IMR-90 (cell line): ENCODE measurements at regions not wholly inside any gene's neighbourhood (a gene's known extent, or its start where the extent isn't known, plus 50 kb on each side); places are given as distances from the start of the nearest gene placed in this dataset.

ENCODE experiments used
- ATAC-seq: fragments of 200-7000 bp; cut with Tn5 transposase; 2 replicates; pipeline ENCODE4 v1.9.1; 2020; ENCODE audit warnings: low read depth, mild to moderate bottlenecking, moderate library complexity
- BruUV-seq: library from RNA; stranded (reverse); fragments of 400-500 nt; replicated peaks from 2 replicates; lab custom pipeline; 2021; lab: Mats Ljungman, UMichigan
- CTCF ChIA-PET: fragments of 300-600 bp; formaldehyde crosslinking; extraction: SDS; loops from one replicate; lab custom pipeline; 2021; ENCODE audit warnings: antibody characterized with exemption; lab: Yijun Ruan, JAX
- POLR2A ChIA-PET: fragments of 300-600 bp; sonication (Branson Sonifier 250); formaldehyde crosslinking; loops from one replicate; lab custom pipeline; 2022; ENCODE audit warnings: antibody characterized with exemption; ENCODE audit not compliant: unreplicated experiment; lab: Charles Lee
- DNase-seq: peaks from one replicate; pipeline ENCODE4 v3.0.0; 2013
- H2AFZ ChIP-seq: replicated peaks from 2 replicates; pipeline ENCODE3; 2013; ENCODE audit warnings: low read length, mild to moderate bottlenecking; ENCODE audit not compliant: poor library complexity
- H2AK5ac ChIP-seq: 2 replicates; pipeline ENCODE4 v1.6.1; 2013; ENCODE audit warnings: low read depth, low read length, inconsistent platforms
- H2AK9ac ChIP-seq: replicated peaks from 2 replicates; pipeline ENCODE3; 2013; ENCODE audit warnings: mild to moderate bottlenecking, low read depth, low read length, moderate library complexity; ENCODE audit not compliant: poor library complexity
- H2BK120ac ChIP-seq: 2 replicates; pipeline ENCODE4 v1.6.1; 2013; ENCODE audit warnings: low read depth, low read length, inconsistent platforms
- H2BK15ac ChIP-seq: 3 replicates; pipeline ENCODE4 v1.6.1; 2013; ENCODE audit warnings: low read depth, low read length, inconsistent platforms
- H2BK20ac ChIP-seq: 2 replicates; pipeline ENCODE4 v1.6.1; 2013; ENCODE audit warnings: low read depth, mild to moderate bottlenecking, inconsistent platforms, low read length, moderate library complexity
- H2BK5ac ChIP-seq: 2 replicates; pipeline ENCODE4 v1.6.1; 2013; ENCODE audit warnings: mild to moderate bottlenecking, low read depth, low read length, inconsistent platforms; ENCODE audit not compliant: poor library complexity, severe bottlenecking
- H3K14ac ChIP-seq: replicated peaks from 2 replicates; pipeline ENCODE4 v1.6.1; 2013; ENCODE audit warnings: low read depth, low read length, inconsistent platforms
- H3K18ac ChIP-seq: 2 replicates; pipeline ENCODE4 v1.6.1; 2013; ENCODE audit warnings: low read depth, low read length, control low read depth
- H3K23ac ChIP-seq: 2 replicates; pipeline ENCODE4 v1.6.1; 2013; ENCODE audit warnings: low read depth, low read length, inconsistent platforms
- H3K27ac ChIP-seq: 2 replicates; pipeline ENCODE4 v1.5.1; 2013; ENCODE audit warnings: mild to moderate bottlenecking, control low read depth, low read length; ENCODE audit not compliant: insufficient read depth
- H3K27me3 ChIP-seq: 2 replicates; pipeline ENCODE4 v1.6.1; 2013; ENCODE audit warnings: low read length; ENCODE audit not compliant: control insufficient read depth, insufficient read depth
- H3K36me3 ChIP-seq: 2 replicates; pipeline ENCODE4 v1.6.1; 2013; ENCODE audit warnings: low read length, mixed read lengths; ENCODE audit not compliant: control insufficient read depth, insufficient read depth
- H3K4ac ChIP-seq: 2 replicates; pipeline ENCODE4 v1.6.1; 2013; ENCODE audit warnings: low read depth, low read length, inconsistent platforms
- H3K4me1 ChIP-seq: 2 replicates; pipeline ENCODE4 v1.6.1; 2013; ENCODE audit warnings: low read length, mixed read lengths; ENCODE audit not compliant: control insufficient read depth, insufficient read depth
- H3K4me2 ChIP-seq: 2 replicates; pipeline ENCODE4 v1.6.1; 2013; ENCODE audit warnings: low read depth, mild to moderate bottlenecking, control low read depth, low read length, moderate library complexity
- H3K4me3 ChIP-seq: 2 replicates; pipeline ENCODE4 v1.5.1; 2013; ENCODE audit warnings: low read depth, mild to moderate bottlenecking, control low read depth, low read length, moderate library complexity; ENCODE audit not compliant: insufficient read depth
- H3K56ac ChIP-seq: 2 replicates; pipeline ENCODE4 v1.6.1; 2013; ENCODE audit warnings: low read length, inconsistent platforms; ENCODE audit not compliant: insufficient read depth; ENCODE audit errors: extremely low read depth
- H3K79me1 ChIP-seq, 2 experiments: 2 replicates each; pipeline ENCODE4 v1.6.1; 2013; ENCODE audit warnings: low read length in 2 of 2, inconsistent platforms in 1 of 2, low read depth in 1 of 2
- H3K9ac ChIP-seq: 2 replicates; pipeline ENCODE4 v1.6.1; 2013; ENCODE audit warnings: low read depth, low read length, control low read depth
- H3K9me1 ChIP-seq: 2 replicates; pipeline ENCODE4 v1.6.1; 2013; ENCODE audit warnings: low read length, inconsistent platforms; ENCODE audit not compliant: insufficient read depth
- H3K9me3 ChIP-seq: 2 replicates; pipeline ENCODE4 v1.6.1; 2013; ENCODE audit warnings: low read length; ENCODE audit not compliant: control insufficient read depth, insufficient read depth
- H4K20me1 ChIP-seq: 2 replicates; pipeline ENCODE4 v1.6.1; 2013; ENCODE audit warnings: low read length, inconsistent platforms; ENCODE audit not compliant: insufficient read depth
- H4K5ac ChIP-seq: 2 replicates; pipeline ENCODE4 v1.6.1; 2013; ENCODE audit warnings: mild to moderate bottlenecking, low read depth, low read length, control low read depth
- H4K8ac ChIP-seq, 2 experiments: 2 replicates each; pipeline ENCODE4 v1.6.1; 2013; ENCODE audit warnings: low read depth in 2 of 2, low read length in 2 of 2, control low read depth in 1 of 2, inconsistent platforms in 1 of 2
- H4K91ac ChIP-seq: 2 replicates; pipeline ENCODE4 v1.6.1; 2013; ENCODE audit warnings: low read depth, low read length, inconsistent platforms; ENCODE audit not compliant: insufficient read depth
- CEBPB ChIP-seq: IDR thresholded peaks from 2 replicates; pipeline ENCODE4 v1.6.1; 2012; ENCODE audit warnings: low read depth, low read length, improper control_type of control experiment
- FOS ChIP-seq: fragments of 150-350 bp; IDR thresholded peaks from 2 replicates; pipeline ENCODE4 v1.6.1; 2016; ENCODE audit warnings: low read depth, low read length
- MAZ ChIP-seq: IDR thresholded peaks from 2 replicates; pipeline ENCODE4 v1.6.1; 2012; ENCODE audit warnings: low read depth, mild to moderate bottlenecking, low read length, improper control_type of control experiment, moderate library complexity, borderline replicate concordance
- MXI1 ChIP-seq: IDR thresholded peaks from 2 replicates; pipeline ENCODE4 v1.6.1; 2012; ENCODE audit warnings: low read depth, mild to moderate bottlenecking, low read length, moderate library complexity, borderline replicate concordance
- NFE2L2 ChIP-seq: fragments of 150-350 bp; IDR thresholded peaks from 2 replicates; pipeline ENCODE4 v1.6.1; 2016; ENCODE audit warnings: low read depth, mild to moderate bottlenecking, low read length
- POLR2A ChIP-seq: IDR thresholded peaks from 2 replicates; pipeline ENCODE4 v1.6.1; 2012; ENCODE audit warnings: mild to moderate bottlenecking, low read depth, low read length
- RFX5 ChIP-seq: IDR thresholded peaks from 2 replicates; pipeline ENCODE4 v1.8.0; 2012; ENCODE audit warnings: low read depth, mild to moderate bottlenecking, low read length, moderate library complexity
- SMC3 ChIP-seq: fragments of 150-350 bp; IDR thresholded peaks from 2 replicates; pipeline ENCODE4 v1.6.1; 2016; ENCODE audit warnings: low read depth, mild to moderate bottlenecking, antibody characterized with exemption, low read length, moderate library complexity
- WGBS, 2 experiments: methylation state at CpG; one replicate each; pipeline versions ENCODE4 v1.1.5 to v1.1.7; 2013; ENCODE audit warnings: missing lambda C conversion rate in 2 of 2; ENCODE audit not compliant: insufficient read length in 1 of 2; ENCODE audit errors: extremely low coverage in 2 of 2; 5-methylcytosine and 5-hydroxymethylcytosine counted together
- dilution Hi-C: fragments of 300-500 bp; cut with HindIII; formaldehyde crosslinking; loops from one replicate; pipeline ENCODE4 v1.14.3; 2018; ENCODE audit warnings: low sequenced_read_pairs; ENCODE audit not compliant: unreplicated experiment
- in situ Hi-C: fragments of 300-500 bp; cut with MboI; formaldehyde crosslinking; loops from 3 replicates; pipeline ENCODE4 v1.14.3; 2019; ENCODE audit warnings: low sequenced_read_pairs, inconsistent platforms, mixed read lengths
- intact Hi-C: fragments of 100-400 bp; cut with micrococcal nuclease; formaldehyde crosslinking; loops from 2 replicates; pipeline ENCODE4 v1.10.0; 2022
- TF ChIP-seq, protein P1 (sequence below): fragments of 150-350 bp; IDR thresholded peaks from 2 replicates; pipeline ENCODE4 v1.6.1; 2016; ENCODE audit warnings: low read depth, mild to moderate bottlenecking, low read length, moderate library complexity, borderline replicate concordance
- TF ChIP-seq, protein P2 (sequence below): fragments of 150-350 bp; IDR thresholded peaks from 2 replicates; pipeline ENCODE4 v1.6.1; 2017; ENCODE audit warnings: mild to moderate bottlenecking, antibody characterized with exemption, low read length, low read depth
- TF ChIP-seq, protein P3 (sequence below): conservative IDR thresholded peaks from 2 replicates; pipeline ENCODE4 v1.5.1; 2012; ENCODE audit warnings: mild to moderate bottlenecking, low read depth, low read length, improper control_type of control experiment

DNA sequence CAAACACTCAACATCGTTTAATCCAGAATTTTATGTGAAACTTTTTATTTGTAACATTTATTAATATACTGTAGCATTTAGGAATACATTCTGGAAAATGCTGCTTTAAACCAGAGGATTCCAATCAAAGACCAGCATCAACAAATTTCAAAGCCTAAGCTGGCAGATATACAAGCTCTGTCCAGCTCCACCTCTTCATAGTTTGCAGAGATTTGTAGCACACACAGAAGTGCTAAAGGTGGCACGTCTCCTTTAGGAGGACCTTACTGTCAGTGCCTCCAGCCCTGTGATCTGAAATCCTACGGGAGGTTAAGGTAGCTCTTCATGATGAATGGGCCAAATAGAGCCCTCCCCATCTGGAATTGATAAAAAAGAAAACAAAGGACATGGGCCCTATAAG lies 329.7 kb upstream of the NECTIN3 start:
- TF ChIP-seq FOS (no peak), CEBPB (no peak), POLR2A (no peak), MAZ (no peak), RFX5 (no peak), SMC3 (no peak), NFE2L2 (no peak), MXI1 (no peak)
- TF ChIP-seq, protein P1, sequence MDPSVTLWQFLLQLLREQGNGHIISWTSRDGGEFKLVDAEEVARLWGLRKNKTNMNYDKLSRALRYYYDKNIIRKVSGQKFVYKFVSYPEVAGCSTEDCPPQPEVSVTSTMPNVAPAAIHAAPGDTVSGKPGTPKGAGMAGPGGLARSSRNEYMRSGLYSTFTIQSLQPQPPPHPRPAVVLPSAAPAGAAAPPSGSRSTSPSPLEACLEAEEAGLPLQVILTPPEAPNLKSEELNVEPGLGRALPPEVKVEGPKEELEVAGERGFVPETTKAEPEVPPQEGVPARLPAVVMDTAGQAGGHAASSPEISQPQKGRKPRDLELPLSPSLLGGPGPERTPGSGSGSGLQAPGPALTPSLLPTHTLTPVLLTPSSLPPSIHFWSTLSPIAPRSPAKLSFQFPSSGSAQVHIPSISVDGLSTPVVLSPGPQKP, result no peak
- TF ChIP-seq, protein P2, sequence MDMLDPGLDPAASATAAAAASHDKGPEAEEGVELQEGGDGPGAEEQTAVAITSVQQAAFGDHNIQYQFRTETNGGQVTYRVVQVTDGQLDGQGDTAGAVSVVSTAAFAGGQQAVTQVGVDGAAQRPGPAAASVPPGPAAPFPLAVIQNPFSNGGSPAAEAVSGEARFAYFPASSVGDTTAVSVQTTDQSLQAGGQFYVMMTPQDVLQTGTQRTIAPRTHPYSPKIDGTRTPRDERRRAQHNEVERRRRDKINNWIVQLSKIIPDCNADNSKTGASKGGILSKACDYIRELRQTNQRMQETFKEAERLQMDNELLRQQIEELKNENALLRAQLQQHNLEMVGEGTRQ, result no peak
- TF ChIP-seq, protein P3, sequence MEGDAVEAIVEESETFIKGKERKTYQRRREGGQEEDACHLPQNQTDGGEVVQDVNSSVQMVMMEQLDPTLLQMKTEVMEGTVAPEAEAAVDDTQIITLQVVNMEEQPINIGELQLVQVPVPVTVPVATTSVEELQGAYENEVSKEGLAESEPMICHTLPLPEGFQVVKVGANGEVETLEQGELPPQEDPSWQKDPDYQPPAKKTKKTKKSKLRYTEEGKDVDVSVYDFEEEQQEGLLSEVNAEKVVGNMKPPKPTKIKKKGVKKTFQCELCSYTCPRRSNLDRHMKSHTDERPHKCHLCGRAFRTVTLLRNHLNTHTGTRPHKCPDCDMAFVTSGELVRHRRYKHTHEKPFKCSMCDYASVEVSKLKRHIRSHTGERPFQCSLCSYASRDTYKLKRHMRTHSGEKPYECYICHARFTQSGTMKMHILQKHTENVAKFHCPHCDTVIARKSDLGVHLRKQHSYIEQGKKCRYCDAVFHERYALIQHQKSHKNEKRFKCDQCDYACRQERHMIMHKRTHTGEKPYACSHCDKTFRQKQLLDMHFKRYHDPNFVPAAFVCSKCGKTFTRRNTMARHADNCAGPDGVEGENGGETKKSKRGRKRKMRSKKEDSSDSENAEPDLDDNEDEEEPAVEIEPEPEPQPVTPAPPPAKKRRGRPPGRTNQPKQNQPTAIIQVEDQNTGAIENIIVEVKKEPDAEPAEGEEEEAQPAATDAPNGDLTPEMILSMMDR, result no peak
- dilution Hi-C loops, result no loop called here
- in situ Hi-C loops, result no loop called here
- Histone ChIP-seq H3K18ac (no peak overlapping the region), H3K36me3 (no peaks in the 10 kb centered on the region), H3K4ac (no peak overlapping the region), H2BK15ac (no peak overlapping the region), H2BK120ac (no peak overlapping the region), H3K4me2 (no peak overlapping the region), H2BK5ac (no peak overlapping the region), H2AK9ac (no peak overlapping the region), H3K56ac (no peak overlapping the region), H3K9ac (no peak overlapping the region), H3K9me3 (no peaks in the 10 kb centered on the region), H2AFZ (no peak overlapping the region), H3K4me3 (no peak overlapping the region), H3K4me1 (no peaks in the 10 kb centered on the region), H4K8ac (no peak overlapping the region), H3K23ac (no peak overlapping the region), H3K27me3 (no peaks in the 10 kb centered on the region), H4K91ac (no peak overlapping the region), H3K27ac (no peak overlapping the region), H3K14ac (no peak overlapping the region), H2BK20ac (no peak overlapping the region), H2AK5ac (no peak overlapping the region), H3K79me1 (no peaks in the 10 kb centered on the region), H3K9me1 (no peaks in the 10 kb centered on the region), H4K5ac (no peak overlapping the region), H4K20me1 (no peaks in the 10 kb centered on the region)
- ATAC-seq, result no peak
- CTCF ChIA-PET, result no interaction called here
- BruUV-seq, result no TSS peak
- WGBS, 2 experiments, result no CpG with 5 or more reads among the region's 3 CpGs
- no peak for DNase-seq
- POLR2A ChIA-PET, result no interaction called here
- intact Hi-C loops, result no loop called here
